ENCODE measurements at regions not wholly inside any gene's neighbourhood (a gene's known extent, or its start where the extent isn't known, plus 50 kb on each side); places are given as distances from the start of the nearest gene placed in this dataset.

- no peak overlapping the region for H3K4me2 ChIP-seq (ENCODE audit: control insufficient read depth, extremely low read depth, insufficient read depth, low read depth, low read length)
- FAIRE-seq: peak; percentile 72
- TF ChIP-seq EZH2 (IDR thresholded peaks at IDR 0.05; ENCODE audit: low read length) (no peak), CTCF (optimal IDR thresholded peaks at IDR 0.05 in 1 of 3, IDR thresholded peaks at IDR 0.05 in 1 of 3, conservative IDR thresholded peaks at IDR 0.05 in 1 of 3; ENCODE audit: extremely low read depth in 1 of 3, insufficient read depth in 2 of 3, low read length in 3 of 3) (no peak)
These were observed 956.6 kb downstream of the GATA3 start for GRCh38 chr10:9010931-9011670.

GRCh38 chr10:9012312-9012711 is 957.8 kb downstream of the GATA3 start:
- H3K9me1 ChIP-seq (ENCODE audit: control insufficient read depth, extremely low read depth, insufficient read depth, low read length): no peaks in the 10 kb centered on the region
- no peaks in the 10 kb centered on the region for H3K27me3 ChIP-seq (ENCODE audit: control insufficient read depth, extremely low read depth, insufficient read depth, low read length)
- H2AFZ ChIP-seq (ENCODE audit: control insufficient read depth, low read length): no peak overlapping the region
- no peak overlapping the region for H3K4me3 ChIP-seq (ENCODE audit: control insufficient read depth in 2 of 3, extremely low read depth in 1 of 3, insufficient read depth in 2 of 3, low read depth in 1 of 3, low read length in 3 of 3)
- FAIRE-seq (peak; percentile 84), DNase-seq (ENCODE audit: low read depth, low spot score) (peak; percentile 45)
- peaks cover 33% of the 10 kb centered on the region for H3K4me1 ChIP-seq (ENCODE audit: control insufficient read depth, extremely low read depth, insufficient read depth, low read length)
- H3K9me3 ChIP-seq (ENCODE audit: control insufficient read depth, low read depth, low read length): no peaks in the 10 kb centered on the region
- no peak for TF ChIP-seq CTCF (optimal IDR thresholded peaks at IDR 0.05 in 1 of 3, IDR thresholded peaks at IDR 0.05 in 1 of 3, conservative IDR thresholded peaks at IDR 0.05 in 1 of 3; ENCODE audit: extremely low read depth in 1 of 3, insufficient read depth in 2 of 3, low read length in 3 of 3)
- no peak for TF ChIP-seq EZH2 (IDR thresholded peaks at IDR 0.05; ENCODE audit: low read length)
- H3K4me2 ChIP-seq (ENCODE audit: control insufficient read depth, extremely low read depth, insufficient read depth, low read depth, low read length): no peak overlapping the region
- H3K9ac ChIP-seq (ENCODE audit: control insufficient read depth, extremely low read depth, insufficient read depth, low read length): no peak overlapping the region
- H3K79me2 ChIP-seq (ENCODE audit: control insufficient read depth, insufficient read depth, low read length): no peaks in the 10 kb centered on the region
- peak overlapping the region; percentile 46 for H3K27ac ChIP-seq (ENCODE audit: control insufficient read depth, insufficient read depth, low read length)
- no peaks in the 10 kb centered on the region for H4K20me1 ChIP-seq (ENCODE audit: control insufficient read depth, extremely low read depth, insufficient read depth, low read length)
- dilution Hi-C loops (cut with MboI; ENCODE audit: extremely low pct_ligation_motif_present, low sequenced_read_pairs): no loop called here
- no peaks in the 10 kb centered on the region for H3K36me3 ChIP-seq (ENCODE audit: control insufficient read depth in 2 of 2, extremely low read depth in 1 of 2, insufficient read depth in 2 of 2, low read length in 2 of 2)

More at GRCh38 chr10:9010931-9011670, 956.6 kb downstream of the GATA3 start:
- Histone ChIP-seq H2AFZ (ENCODE audit: control insufficient read depth, low read length) (no peak overlapping the region), H3K9me3 (ENCODE audit: control insufficient read depth, low read depth, low read length) (no peaks in the 10 kb centered on the region), H3K79me2 (ENCODE audit: control insufficient read depth, insufficient read depth, low read length) (no peaks in the 10 kb centered on the region), H3K4me3 (ENCODE audit: control insufficient read depth in 2 of 3, extremely low read depth in 1 of 3, insufficient read depth in 2 of 3, low read depth in 1 of 3, low read length in 3 of 3) (no peak overlapping the region), H4K20me1 (ENCODE audit: control insufficient read depth, extremely low read depth, insufficient read depth, low read length) (no peaks in the 10 kb centered on the region), H3K9ac (ENCODE audit: control insufficient read depth, extremely low read depth, insufficient read depth, low read length) (no peak overlapping the region), H3K27ac (ENCODE audit: control insufficient read depth, insufficient read depth, low read length) (peak overlapping the region; percentile 47), H3K27me3 (ENCODE audit: control insufficient read depth, extremely low read depth, insufficient read depth, low read length) (no peaks in the 10 kb centered on the region), H3K4me1 (ENCODE audit: control insufficient read depth, extremely low read depth, insufficient read depth, low read length) (peaks cover 36% of the 10 kb centered on the region), H3K36me3 (ENCODE audit: control insufficient read depth in 2 of 2, extremely low read depth in 1 of 2, insufficient read depth in 2 of 2, low read length in 2 of 2) (no peaks in the 10 kb centered on the region), H3K9me1 (ENCODE audit: control insufficient read depth, extremely low read depth, insufficient read depth, low read length) (no peaks in the 10 kb centered on the region)
- dilution Hi-C loops (cut with MboI; ENCODE audit: extremely low pct_ligation_motif_present, low sequenced_read_pairs): no loop called here
- DNase-seq (ENCODE audit: low read depth, low spot score): peak; percentile 13
